GM23338 (cell line): ENCODE measurements at regions not wholly inside any gene's neighbourhood (a gene's known extent, or its start where the extent isn't known, plus 50 kb on each side); places are given as distances from the start of the nearest gene placed in this dataset.

ENCODE experiments used
- CREB1 ChIP-seq: fragments of 250-450 bp; sonication (Bioruptor Pico); IDR thresholded peaks from 2 replicates; pipeline ENCODE4 v1.5.0; 2020; ENCODE audit warnings: low read depth, mild to moderate bottlenecking, moderate library complexity
- CTCF ChIP-seq, 2 experiments: fragments of 200-600 bp in 1 of 2; sonication (generic) in 1 of 2; conservative IDR thresholded peaks; 2 replicates each; pipeline versions ENCODE4 v1.5.1 to v1.6.1; 2016 to 2017; ENCODE audit warnings: antibody characterized with exemption in 2 of 2, low read depth in 2 of 2, mild to moderate bottlenecking in 2 of 2, moderate library complexity in 1 of 2
- ETS1 ChIP-seq: IDR thresholded peaks from 2 replicates; pipeline ENCODE4 v1.6.1; 2016; ENCODE audit warnings: antibody characterized with exemption
- EZH2 ChIP-seq: fragments of 200-600 bp; sonication (generic); IDR thresholded peaks from one replicate; pipeline ENCODE4 v1.8.0; 2017; ENCODE audit warnings: antibody characterized with exemption, mild to moderate bottlenecking, low read depth; ENCODE audit not compliant: unreplicated experiment
- EZH2phosphoT487 ChIP-seq: fragments of 200-600 bp; sonication (generic); IDR thresholded peaks from one replicate; pipeline ENCODE4 v1.8.1; 2018; ENCODE audit warnings: antibody characterized with exemption; ENCODE audit not compliant: unreplicated experiment
- JUNB ChIP-seq: IDR thresholded peaks from one replicate; pipeline ENCODE4 v1.6.1; 2016; ENCODE audit warnings: antibody characterized with exemption; ENCODE audit not compliant: unreplicated experiment
- NANOG ChIP-seq: IDR thresholded peaks from 2 replicates; pipeline ENCODE4 v1.6.1; 2016; ENCODE audit warnings: antibody characterized with exemption, borderline replicate concordance
- POLR2AphosphoS5 ChIP-seq: IDR thresholded peaks from 2 replicates; pipeline ENCODE4 v1.6.1; 2016; ENCODE audit warnings: antibody characterized with exemption, low read depth
- REST ChIP-seq: IDR thresholded peaks from one replicate; pipeline ENCODE4 v1.6.1; 2018; ENCODE audit warnings: antibody characterized with exemption; ENCODE audit not compliant: unreplicated experiment
- STAT1 ChIP-seq: IDR thresholded peaks from one replicate; pipeline ENCODE4 v1.6.1; 2016; ENCODE audit warnings: antibody characterized with exemption; ENCODE audit not compliant: unreplicated experiment
- ZNF114 ChIP-seq: fragments of 250-450 bp; sonication (Bioruptor Pico); IDR thresholded peaks from 2 replicates; pipeline ENCODE4 v1.5.0; 2020; ENCODE audit warnings: mild to moderate bottlenecking, moderate library complexity
- ZNF331 ChIP-seq: fragments of 250-450 bp; sonication (Bioruptor Pico); IDR thresholded peaks from 2 replicates; pipeline ENCODE4 v1.5.0; 2020; ENCODE audit warnings: low read depth, mild to moderate bottlenecking, moderate library complexity
- ZNF462 ChIP-seq: fragments of 250-450 bp; sonication (Bioruptor Pico); IDR thresholded peaks from 2 replicates; pipeline ENCODE4 v1.5.0; 2020; ENCODE audit warnings: mild to moderate bottlenecking, moderate library complexity

GRCh38 chr15:97410897-97411575, 549.5 kb upstream of the ARRDC4 start:
- TF ChIP-seq CTCF (conservative IDR thresholded peaks at IDR 0.05; ENCODE audit: low read depth in 2 of 2) = no peak
- no peak for TF ChIP-seq POLR2AphosphoS5
- no peak for TF ChIP-seq EZH2phosphoT487
- no peak for TF ChIP-seq ETS1
- no peak for TF ChIP-seq EZH2
- no peak for TF ChIP-seq REST
- no peak for TF ChIP-seq JUNB
- no peak for TF ChIP-seq CREB1 (CRISPR knock-in tag)
- TF ChIP-seq ZNF331 (CRISPR knock-in tag) = no peak
- no peak for TF ChIP-seq ZNF114 (CRISPR knock-in tag)
- TF ChIP-seq ZNF462 (CRISPR knock-in tag) = no peak
- TF ChIP-seq STAT1 = no peak
- TF ChIP-seq NANOG = no peak
